ENCODE measurements at regions not wholly inside any gene's neighbourhood (a gene's known extent, or its start where the extent isn't known, plus 50 kb on each side); places are given as distances from the start of the nearest gene placed in this dataset.

- Histone ChIP-seq H3K9me3 (ENCODE audit: control insufficient read depth in 4 of 4, low read length in 3 of 4) (no peaks in the 10 kb centered on the region), H3K9ac (ENCODE audit: low read depth in 1 of 2, low read length in 2 of 2) (no peak overlapping the region), H3K27me3 (ENCODE audit: control insufficient read depth in 4 of 4, insufficient read depth in 4 of 4, low read length in 3 of 4) (no peaks in the 10 kb centered on the region), H3K27ac (ENCODE audit: low read depth in 1 of 2, low read length in 2 of 2) (no peak overlapping the region), H3K36me3 (ENCODE audit: control insufficient read depth in 4 of 4, insufficient read depth in 3 of 4, low read depth in 1 of 4, low read length in 3 of 4) (no peaks in the 10 kb centered on the region), H3K4me3 (ENCODE audit: low read depth in 1 of 3, low read length in 3 of 3) (no peak overlapping the region), H3K4me1 (ENCODE audit: control insufficient read depth in 4 of 4, insufficient read depth in 4 of 4, low read length in 3 of 4) (no peaks in the 10 kb centered on the region)
- DNase-seq (ENCODE audit: low spot score), result no peak
- TF ChIP-seq TAF1 (conservative IDR thresholded peaks at IDR 0.05), result no peak
- TF ChIP-seq, protein P1, sequence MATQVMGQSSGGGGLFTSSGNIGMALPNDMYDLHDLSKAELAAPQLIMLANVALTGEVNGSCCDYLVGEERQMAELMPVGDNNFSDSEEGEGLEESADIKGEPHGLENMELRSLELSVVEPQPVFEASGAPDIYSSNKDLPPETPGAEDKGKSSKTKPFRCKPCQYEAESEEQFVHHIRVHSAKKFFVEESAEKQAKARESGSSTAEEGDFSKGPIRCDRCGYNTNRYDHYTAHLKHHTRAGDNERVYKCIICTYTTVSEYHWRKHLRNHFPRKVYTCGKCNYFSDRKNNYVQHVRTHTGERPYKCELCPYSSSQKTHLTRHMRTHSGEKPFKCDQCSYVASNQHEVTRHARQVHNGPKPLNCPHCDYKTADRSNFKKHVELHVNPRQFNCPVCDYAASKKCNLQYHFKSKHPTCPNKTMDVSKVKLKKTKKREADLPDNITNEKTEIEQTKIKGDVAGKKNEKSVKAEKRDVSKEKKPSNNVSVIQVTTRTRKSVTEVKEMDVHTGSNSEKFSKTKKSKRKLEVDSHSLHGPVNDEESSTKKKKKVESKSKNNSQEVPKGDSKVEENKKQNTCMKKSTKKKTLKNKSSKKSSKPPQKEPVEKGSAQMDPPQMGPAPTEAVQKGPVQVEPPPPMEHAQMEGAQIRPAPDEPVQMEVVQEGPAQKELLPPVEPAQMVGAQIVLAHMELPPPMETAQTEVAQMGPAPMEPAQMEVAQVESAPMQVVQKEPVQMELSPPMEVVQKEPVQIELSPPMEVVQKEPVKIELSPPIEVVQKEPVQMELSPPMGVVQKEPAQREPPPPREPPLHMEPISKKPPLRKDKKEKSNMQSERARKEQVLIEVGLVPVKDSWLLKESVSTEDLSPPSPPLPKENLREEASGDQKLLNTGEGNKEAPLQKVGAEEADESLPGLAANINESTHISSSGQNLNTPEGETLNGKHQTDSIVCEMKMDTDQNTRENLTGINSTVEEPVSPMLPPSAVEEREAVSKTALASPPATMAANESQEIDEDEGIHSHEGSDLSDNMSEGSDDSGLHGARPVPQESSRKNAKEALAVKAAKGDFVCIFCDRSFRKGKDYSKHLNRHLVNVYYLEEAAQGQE (IDR thresholded peaks at IDR 0.05), result no peak
- TF ChIP-seq YY1 (IDR thresholded peaks at IDR 0.05), result no peak
- no peak for TF ChIP-seq RAD21 (IDR thresholded peaks at IDR 0.05)
- 61% methylated on average over 2 of the region's 2 CpGs for WGBS
These were observed 232.8 kb upstream of the ZNF608 start for GRCh38 chr5:124979251-124979650.

- no peak for DNase-seq (ENCODE audit: low spot score)
- no peak for TF ChIP-seq HNF4A (conservative IDR thresholded peaks at IDR 0.05)
- no peak for TF ChIP-seq RAD21 (IDR thresholded peaks at IDR 0.05)
- TF ChIP-seq FOXA2 (IDR thresholded peaks at IDR 0.05), result no peak
- no peak for TF ChIP-seq ATF3 (IDR thresholded peaks at IDR 0.05)
- no peak for TF ChIP-seq HNF4G (IDR thresholded peaks at IDR 0.05)
- no peak for TF ChIP-seq FOXA1 (IDR thresholded peaks at IDR 0.05)
- TF ChIP-seq, protein P2, sequence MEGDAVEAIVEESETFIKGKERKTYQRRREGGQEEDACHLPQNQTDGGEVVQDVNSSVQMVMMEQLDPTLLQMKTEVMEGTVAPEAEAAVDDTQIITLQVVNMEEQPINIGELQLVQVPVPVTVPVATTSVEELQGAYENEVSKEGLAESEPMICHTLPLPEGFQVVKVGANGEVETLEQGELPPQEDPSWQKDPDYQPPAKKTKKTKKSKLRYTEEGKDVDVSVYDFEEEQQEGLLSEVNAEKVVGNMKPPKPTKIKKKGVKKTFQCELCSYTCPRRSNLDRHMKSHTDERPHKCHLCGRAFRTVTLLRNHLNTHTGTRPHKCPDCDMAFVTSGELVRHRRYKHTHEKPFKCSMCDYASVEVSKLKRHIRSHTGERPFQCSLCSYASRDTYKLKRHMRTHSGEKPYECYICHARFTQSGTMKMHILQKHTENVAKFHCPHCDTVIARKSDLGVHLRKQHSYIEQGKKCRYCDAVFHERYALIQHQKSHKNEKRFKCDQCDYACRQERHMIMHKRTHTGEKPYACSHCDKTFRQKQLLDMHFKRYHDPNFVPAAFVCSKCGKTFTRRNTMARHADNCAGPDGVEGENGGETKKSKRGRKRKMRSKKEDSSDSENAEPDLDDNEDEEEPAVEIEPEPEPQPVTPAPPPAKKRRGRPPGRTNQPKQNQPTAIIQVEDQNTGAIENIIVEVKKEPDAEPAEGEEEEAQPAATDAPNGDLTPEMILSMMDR (IDR thresholded peaks at IDR 0.05; ENCODE audit: low read depth, low read length, missing input control), result no peak
- no peak for TF ChIP-seq MAX (IDR thresholded peaks at IDR 0.05)
- no peak for TF ChIP-seq YY1 (IDR thresholded peaks at IDR 0.05)
- TF ChIP-seq, protein P1 (IDR thresholded peaks at IDR 0.05), result no peak
- TF ChIP-seq RXRA (IDR thresholded peaks at IDR 0.05), result no peak
- TF ChIP-seq GABPA (IDR thresholded peaks at IDR 0.05 in 1 of 2, conservative IDR thresholded peaks at IDR 0.05 in 1 of 2), result no peak
- no peak for TF ChIP-seq TAF1 (conservative IDR thresholded peaks at IDR 0.05)
- TF ChIP-seq SP1 (IDR thresholded peaks at IDR 0.05), result no peak
- no peak for TF ChIP-seq EGR1 (IDR thresholded peaks at IDR 0.05; ENCODE audit: low read depth in 2 of 2)
- no peak for TF ChIP-seq JUND (IDR thresholded peaks at IDR 0.05)
- H3K9ac ChIP-seq (ENCODE audit: low read depth in 1 of 2, low read length in 2 of 2), result no peak overlapping the region
- no peaks in the 10 kb centered on the region for H3K9me3 ChIP-seq (ENCODE audit: control insufficient read depth in 4 of 4, low read length in 3 of 4)
- H3K27me3 ChIP-seq (ENCODE audit: control insufficient read depth in 4 of 4, insufficient read depth in 4 of 4, low read length in 3 of 4), result no peaks in the 10 kb centered on the region
- no peaks in the 10 kb centered on the region for H3K4me1 ChIP-seq (ENCODE audit: control insufficient read depth in 4 of 4, insufficient read depth in 4 of 4, low read length in 3 of 4)
- 70% methylated on average over 9 of the region's 9 CpGs for WGBS
- H3K4me3 ChIP-seq (ENCODE audit: low read depth in 1 of 3, low read length in 3 of 3), result no peak overlapping the region
- no peaks in the 10 kb centered on the region for H3K36me3 ChIP-seq (ENCODE audit: control insufficient read depth in 4 of 4, insufficient read depth in 3 of 4, low read depth in 1 of 4, low read length in 3 of 4)
- H3K27ac ChIP-seq (ENCODE audit: low read depth in 1 of 2, low read length in 2 of 2), result no peak overlapping the region
These were observed 233.9 kb upstream of the ZNF608 start for GRCh38 chr5:124980163-124980941.

Data from liver (tissue), 8 donors.